Stimulated activated CD4-positive, alpha-beta T cell treated with anti-CD3 and anti-CD28 coated beads, TNF-alpha, amount 100 ng/mL, for 1 hour (primary cell): ENCODE measurements at regions not wholly inside any gene's neighbourhood (a gene's known extent, or its start where the extent isn't known, plus 50 kb on each side); places are given as distances from the start of the nearest gene placed in this dataset.

ENCODE experiments used
- DNase-seq, 3 donors: peaks; one replicate each; pipeline ENCODE4 v3.0.0-alpha.2; 2020; ENCODE audit warnings: low read depth in 3 of 3, low spot score in 1 of 3

- no peak for DNase-seq
Measured at GRCh38 chr5:96340357-96340756, 92.7 kb downstream of the PCSK1 start.

GRCh38 chr5:96339862-96340261, 93.2 kb downstream of the PCSK1 start:
- no peak for DNase-seq

DNA sequence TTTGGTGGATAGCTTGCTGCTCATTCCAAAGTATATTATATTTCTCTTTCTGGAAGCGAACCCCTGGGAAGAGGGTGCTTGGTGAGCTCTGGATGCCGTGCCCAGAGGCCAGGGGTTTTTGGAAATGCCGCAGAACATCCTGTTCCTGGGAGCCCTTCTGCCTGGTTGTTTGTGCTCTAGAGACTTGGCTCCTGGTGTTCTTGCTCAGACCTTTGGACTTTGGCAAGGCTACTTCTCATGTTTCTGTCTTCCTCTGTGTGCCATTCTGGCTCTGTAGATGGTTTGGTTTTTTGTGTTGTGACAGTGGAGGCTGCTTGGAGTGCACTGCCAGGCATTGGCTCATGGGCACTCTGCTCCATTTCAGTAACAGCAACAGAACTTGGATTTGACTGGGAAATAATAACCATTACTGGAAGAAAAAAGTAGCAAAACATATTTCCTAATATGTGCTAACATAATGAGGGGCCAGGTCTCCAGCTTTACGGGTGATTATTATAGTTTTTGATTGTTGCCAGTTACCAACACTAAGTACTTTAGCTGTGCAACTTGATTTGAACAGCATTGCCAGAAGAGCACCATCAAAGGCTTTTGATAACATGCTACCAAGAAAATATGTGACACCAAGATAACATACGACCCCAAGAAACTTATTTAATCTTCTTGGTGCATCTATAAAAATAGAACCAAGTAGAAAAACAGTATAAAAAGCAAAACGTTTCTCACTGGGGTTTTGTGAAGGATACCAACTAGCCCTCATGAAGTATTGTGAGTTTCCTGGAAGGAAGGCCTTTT, 94.2 kb downstream of the PCSK1 start:
- no peak for DNase-seq

DNA sequence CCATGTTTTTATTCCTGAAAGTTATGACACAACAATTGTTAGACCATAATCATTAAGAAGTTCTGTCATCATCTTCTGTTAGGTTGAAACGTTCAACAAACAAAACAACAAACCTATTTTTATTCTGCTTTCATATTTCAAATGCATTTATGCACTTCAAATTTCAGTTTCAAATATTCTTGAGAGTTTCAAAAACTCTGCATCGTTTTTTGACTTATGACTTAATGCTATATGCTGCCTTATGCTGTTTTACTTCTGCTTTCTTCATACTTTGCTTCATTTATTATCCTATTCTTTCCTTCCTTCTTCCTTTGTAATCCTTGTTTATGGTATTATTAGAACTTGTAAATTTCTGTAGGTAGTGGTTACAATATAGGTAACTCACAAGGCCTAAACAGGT, 95.0 kb downstream of the PCSK1 start:
- no peak for DNase-seq

GRCh38 chr5:96337048-96337781, 95.8 kb downstream of the PCSK1 start:
- DNase-seq = no peak

- peak in 2 of 3 donors; percentile 9 to 21 for DNase-seq
Measured at GRCh38 chr5:96336351-96336985, 96.6 kb downstream of the PCSK1 start.

DNA sequence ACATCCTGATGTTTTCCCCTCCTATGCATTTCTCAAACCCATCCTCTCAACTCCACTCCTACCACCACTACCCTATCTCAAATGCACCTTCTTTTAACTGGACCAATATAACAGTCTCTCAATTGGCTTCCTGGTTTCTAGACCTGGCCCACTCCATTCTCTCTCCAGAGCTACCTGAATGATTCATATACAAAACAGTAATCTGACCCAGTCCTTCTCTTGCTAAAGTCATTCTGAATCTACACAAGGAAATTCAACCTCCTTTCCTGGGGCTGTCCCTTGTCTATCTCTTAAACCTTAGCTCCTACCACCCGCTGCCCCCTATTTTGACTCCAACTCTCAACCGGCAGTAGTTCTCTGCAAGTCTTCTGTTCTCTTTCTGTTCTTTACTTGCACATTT, 97.2 kb downstream of the PCSK1 start:
- DNase-seq = no peak

GRCh38 chr5:96333391-96333790, 99.7 kb downstream of the PCSK1 start:
- DNase-seq = no peak

GRCh38 chr5:96332535-96333366, 100.3 kb downstream of the PCSK1 start:
- no peak for DNase-seq

DNA sequence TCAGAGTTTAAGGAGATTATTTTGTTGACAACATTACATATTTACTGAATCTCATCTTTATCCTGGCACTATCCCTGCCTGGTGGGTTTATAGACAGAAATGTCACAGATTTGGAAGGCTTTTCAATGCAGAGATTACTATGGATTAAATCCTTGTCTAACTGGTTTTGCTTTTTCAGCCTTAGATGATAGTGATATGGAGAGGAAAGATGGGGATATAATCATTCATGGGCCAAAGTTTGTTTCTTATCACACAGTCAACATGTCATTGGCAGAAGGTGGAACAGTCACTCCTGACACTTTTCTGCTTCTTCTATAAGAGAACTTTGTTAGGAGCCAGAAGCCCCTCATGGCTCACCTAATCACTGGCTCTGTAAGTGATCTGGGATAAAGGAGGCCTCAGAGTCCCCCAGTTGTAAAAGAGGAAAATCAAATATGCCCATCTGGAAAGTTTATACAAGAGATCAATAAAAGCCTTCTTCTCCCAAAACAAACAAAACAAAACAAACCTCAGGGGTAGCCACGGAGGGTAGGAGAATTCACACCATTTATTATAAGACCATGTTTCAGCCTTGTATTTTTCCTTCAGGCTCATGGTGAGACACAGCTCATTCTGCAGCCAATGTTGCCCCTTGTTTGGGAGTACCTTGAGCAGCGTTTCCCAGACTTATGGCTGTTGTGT, 101.2 kb downstream of the PCSK1 start:
- DNase-seq = no peak

- no peak for DNase-seq
Measured at GRCh38 chr5:96331210-96331609, 101.8 kb downstream of the PCSK1 start.

- no peak for DNase-seq
Measured at GRCh38 chr5:96330530-96331140, 102.4 kb downstream of the PCSK1 start.

- DNase-seq = no peak
Measured at GRCh38 chr5:96329886-96330529, 103.0 kb downstream of the PCSK1 start.

DNA sequence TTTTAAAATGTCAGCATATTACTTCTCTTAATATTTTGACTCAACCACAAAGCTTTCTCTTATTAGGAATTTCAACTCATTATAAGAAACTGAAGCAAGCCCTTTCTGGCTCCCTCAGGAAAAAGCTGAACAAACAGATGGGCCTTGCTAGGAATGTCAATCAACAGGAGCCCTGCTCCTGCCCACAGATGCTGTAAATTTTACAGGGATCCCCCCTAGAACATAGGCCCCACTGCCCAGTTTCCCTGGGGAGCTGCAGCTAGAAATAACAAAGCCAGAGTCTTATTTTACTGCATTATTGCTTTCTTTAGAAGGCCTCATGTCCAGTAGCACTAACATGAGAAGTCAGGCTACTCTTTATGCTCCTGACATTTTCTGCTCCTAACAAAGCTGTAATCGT, 103.8 kb downstream of the PCSK1 start:
- no peak for DNase-seq

DNA sequence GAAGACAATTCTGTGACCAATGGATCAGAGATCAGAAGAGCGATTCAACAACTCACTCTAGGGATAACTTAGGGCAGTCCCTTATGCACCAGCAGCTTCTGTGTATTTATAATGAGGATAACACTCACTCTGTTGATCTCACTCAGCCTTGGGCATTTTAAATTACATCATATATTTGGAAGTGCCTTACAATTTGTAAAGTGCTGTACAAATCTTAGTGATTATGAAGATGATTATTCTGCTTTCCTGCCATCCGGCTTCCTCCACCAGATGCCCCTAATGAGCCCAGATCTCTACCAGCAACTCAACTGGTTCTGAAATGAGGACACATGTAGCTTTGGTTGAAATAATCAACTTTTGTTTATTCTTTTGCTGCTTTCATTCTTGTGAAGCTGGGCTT, 105.3 kb downstream of the PCSK1 start:
- DNase-seq = no peak

DNA sequence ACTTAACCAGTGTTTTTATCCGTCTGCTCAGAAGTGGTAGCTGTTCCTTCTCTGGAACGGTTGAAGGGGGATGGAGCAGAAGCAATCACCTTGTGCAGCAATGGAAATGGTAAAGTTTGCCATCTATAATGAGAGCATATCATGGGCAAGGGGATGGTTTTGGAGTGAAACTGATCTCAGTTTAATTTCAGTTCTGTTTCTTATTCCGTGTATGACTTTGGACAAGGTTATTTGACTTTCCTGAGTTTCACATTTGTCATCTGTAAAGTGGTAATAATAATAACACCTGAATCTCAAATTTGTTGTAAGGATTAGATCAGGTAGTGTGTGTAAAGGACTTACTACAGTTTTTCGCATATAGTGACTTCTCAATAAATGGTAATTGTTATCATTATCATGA, 106.1 kb downstream of the PCSK1 start:
- DNase-seq = no peak

DNA sequence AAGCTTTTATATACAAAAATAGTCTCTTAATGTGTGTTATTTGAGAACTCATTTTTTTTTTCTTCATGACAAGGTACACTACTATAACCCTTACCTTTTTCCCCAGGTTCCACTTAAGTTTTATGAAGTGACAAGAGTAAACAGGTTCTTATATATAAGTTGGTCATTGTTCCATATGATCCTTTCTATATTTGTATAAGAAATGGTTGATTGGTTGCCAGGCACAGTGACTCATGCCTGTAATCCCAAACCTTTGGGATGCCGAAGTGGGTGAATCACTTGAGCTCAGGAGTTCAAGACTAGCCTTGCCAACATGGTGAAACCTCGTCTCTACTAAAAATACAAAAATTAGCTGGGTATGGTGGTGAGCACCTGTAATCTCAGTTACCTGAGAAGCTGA, 108.3 kb downstream of the PCSK1 start:
- DNase-seq = no peak

- no peak for DNase-seq
Measured at GRCh38 chr5:96322865-96323264, 110.2 kb downstream of the PCSK1 start.

DNA sequence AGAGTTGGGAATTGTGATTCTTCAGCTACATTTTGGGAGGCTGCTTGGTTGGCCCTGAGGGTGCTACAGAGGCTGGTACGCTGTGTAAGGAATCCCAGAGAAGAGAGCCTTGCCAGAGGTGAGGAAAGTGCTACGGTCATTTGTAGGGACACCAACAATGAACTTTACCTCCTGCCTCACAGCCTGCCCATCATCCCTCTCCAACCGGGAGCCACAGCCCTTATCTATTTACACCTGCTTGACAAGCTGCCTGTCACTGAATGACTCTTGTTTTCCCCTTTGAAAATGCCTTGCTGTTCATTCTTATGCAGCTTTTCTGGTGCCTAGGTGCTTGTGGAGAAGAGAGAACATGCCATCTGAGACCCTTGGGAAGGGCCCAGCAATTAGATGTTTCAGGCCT, 110.8 kb downstream of the PCSK1 start:
- no peak for DNase-seq

GRCh38 chr5:96321345-96321744, 111.7 kb downstream of the PCSK1 start:
- no peak for DNase-seq
